ENCODE measurements at regions not wholly inside any gene's neighbourhood (a gene's known extent, or its start where the extent isn't known, plus 50 kb on each side); places are given as distances from the start of the nearest gene placed in this dataset.
"Not testable (repeated sequence)": the region's sequence is repeated elsewhere in the genome, so short reads cannot be mapped to it uniquely, and the experiment has no call there.

DNA sequence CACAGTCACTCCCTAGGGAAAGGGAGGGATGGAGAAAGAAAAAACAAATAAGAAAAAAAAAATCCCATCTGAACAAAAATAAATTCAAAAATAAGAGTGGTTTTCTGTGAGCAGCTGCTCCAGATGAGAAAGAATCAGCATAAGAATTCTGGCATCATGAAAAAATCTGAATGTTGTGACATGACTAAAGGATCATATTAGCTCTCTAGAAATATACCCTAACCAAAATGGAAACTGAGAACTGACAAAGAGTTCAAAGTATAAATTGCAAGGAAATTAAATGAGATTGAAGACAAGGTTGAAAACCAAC, 579.0 kb downstream of the UQCRFS1 start:
- H3K36me3 ChIP-seq, result no peaks in the 10 kb centered on the region
- H3K4me3 ChIP-seq, result no peak overlapping the region
- intact Hi-C loops (cut with DNase I), result no loop called here
- H3K27ac ChIP-seq, result no peak overlapping the region
- no peaks in the 10 kb centered on the region for H3K9me3 ChIP-seq
- H3K4me1 ChIP-seq, result no peaks in the 10 kb centered on the region
- H3K27me3 ChIP-seq, result no peaks in the 10 kb centered on the region
- TF ChIP-seq POLR2A (IDR thresholded peaks at IDR 0.05) (no peak), POLR2AphosphoS5 (IDR thresholded peaks at IDR 0.05; ENCODE audit: insufficient read depth in 1 of 2, low read depth in 1 of 2) (no peak)
- TF ChIP-seq, protein P1, sequence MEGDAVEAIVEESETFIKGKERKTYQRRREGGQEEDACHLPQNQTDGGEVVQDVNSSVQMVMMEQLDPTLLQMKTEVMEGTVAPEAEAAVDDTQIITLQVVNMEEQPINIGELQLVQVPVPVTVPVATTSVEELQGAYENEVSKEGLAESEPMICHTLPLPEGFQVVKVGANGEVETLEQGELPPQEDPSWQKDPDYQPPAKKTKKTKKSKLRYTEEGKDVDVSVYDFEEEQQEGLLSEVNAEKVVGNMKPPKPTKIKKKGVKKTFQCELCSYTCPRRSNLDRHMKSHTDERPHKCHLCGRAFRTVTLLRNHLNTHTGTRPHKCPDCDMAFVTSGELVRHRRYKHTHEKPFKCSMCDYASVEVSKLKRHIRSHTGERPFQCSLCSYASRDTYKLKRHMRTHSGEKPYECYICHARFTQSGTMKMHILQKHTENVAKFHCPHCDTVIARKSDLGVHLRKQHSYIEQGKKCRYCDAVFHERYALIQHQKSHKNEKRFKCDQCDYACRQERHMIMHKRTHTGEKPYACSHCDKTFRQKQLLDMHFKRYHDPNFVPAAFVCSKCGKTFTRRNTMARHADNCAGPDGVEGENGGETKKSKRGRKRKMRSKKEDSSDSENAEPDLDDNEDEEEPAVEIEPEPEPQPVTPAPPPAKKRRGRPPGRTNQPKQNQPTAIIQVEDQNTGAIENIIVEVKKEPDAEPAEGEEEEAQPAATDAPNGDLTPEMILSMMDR (IDR thresholded peaks at IDR 0.05), result no peak
- no peak for DNase-seq (ENCODE audit: extremely low spot score in 2 of 2)

DNA sequence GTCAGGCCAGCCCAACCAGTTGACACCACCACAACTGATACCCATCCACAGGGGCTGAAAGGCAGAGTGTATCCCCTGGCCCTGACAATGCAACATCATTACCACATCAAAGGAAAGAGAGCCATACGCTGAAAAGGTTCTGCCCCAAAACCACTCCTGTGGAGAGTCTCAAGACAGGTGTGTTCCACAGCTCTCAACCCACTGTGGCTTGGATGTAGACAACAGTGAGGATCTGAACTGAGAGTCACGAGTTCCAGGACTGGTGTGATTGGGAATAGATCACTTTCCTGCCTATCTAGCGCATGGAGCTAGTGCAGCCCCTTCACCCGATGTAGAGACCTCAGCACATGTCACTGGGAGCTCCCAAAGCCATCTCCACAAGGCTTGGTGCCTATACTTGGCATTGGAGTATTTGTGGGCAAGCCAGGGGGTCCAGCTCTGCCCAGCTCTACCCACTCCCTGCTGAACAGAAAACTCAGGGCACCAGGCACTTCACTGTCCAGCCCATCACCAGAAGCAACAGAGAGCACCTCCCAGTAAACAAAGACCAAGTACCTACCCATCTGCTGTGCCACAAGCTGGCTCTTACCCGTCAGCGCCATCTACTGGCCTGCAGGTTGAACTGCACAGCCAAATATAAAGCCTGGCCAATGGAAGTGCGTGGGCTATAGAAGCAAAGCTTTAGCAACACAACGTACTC, 579.5 kb downstream of the UQCRFS1 start:
- H3K27ac ChIP-seq, result no peak overlapping the region
- no peaks in the 10 kb centered on the region for H3K9me3 ChIP-seq
- H3K4me3 ChIP-seq, result no peak overlapping the region
- intact Hi-C loops (cut with DNase I), result no loop called here
- no peaks in the 10 kb centered on the region for H3K36me3 ChIP-seq
- no peak for DNase-seq (ENCODE audit: extremely low spot score in 2 of 2)
- no peak for TF ChIP-seq POLR2AphosphoS5 (IDR thresholded peaks at IDR 0.05; ENCODE audit: insufficient read depth in 1 of 2, low read depth in 1 of 2)
- TF ChIP-seq, protein P1 (IDR thresholded peaks at IDR 0.05), result peak in 1 of 3 experiments; percentile 33
- TF ChIP-seq POLR2A (IDR thresholded peaks at IDR 0.05), result no peak
- H3K4me1 ChIP-seq, result no peaks in the 10 kb centered on the region
- H3K27me3 ChIP-seq, result no peaks in the 10 kb centered on the region

DNA sequence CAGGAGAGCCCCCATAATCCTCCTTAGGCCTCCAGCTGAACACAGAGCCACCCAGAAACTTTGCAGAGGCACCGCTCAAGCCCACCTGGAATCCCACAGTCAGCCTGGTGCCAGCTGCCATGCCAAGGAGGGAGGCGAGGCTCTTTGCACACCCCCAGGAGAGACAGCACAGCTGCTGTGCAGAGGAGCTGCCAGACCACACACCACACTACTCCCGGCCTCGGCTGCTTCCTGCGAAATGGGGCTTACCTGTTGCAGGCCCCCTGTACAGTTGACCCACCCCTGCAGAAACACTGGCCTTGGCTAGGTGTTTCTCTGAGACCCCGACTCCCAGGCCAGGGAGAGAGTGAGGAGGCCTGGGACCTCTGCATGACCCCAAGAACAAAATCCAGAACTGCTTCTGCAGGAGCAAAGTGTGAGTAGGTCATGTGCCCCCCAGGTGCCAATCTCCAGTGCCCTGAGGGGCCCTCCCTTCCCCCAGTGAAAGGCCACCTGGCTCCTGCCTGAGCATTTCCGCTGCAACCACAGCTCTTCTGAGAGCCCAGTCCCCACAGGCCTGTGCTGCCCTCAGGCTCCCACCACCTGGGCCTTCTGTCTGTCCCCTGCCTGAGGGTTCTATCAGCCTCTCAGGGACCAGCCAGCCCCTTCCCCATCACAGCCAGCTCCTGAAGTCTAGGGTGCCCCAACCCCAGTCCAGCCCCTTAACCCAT, 580.4 kb downstream of the UQCRFS1 start:
- intact Hi-C loops (cut with DNase I), result no loop called here
- TF ChIP-seq POLR2AphosphoS5 (IDR thresholded peaks at IDR 0.05; ENCODE audit: insufficient read depth in 1 of 2, low read depth in 1 of 2) (no peak), POLR2A (IDR thresholded peaks at IDR 0.05) (no peak)
- TF ChIP-seq, protein P1 (IDR thresholded peaks at IDR 0.05), result no peak
- H3K36me3 ChIP-seq, result no peaks in the 10 kb centered on the region
- no peak overlapping the region for H3K4me3 ChIP-seq
- no peaks in the 10 kb centered on the region for H3K27me3 ChIP-seq
- no peaks in the 10 kb centered on the region for H3K4me1 ChIP-seq
- H3K27ac ChIP-seq, result no peak overlapping the region
- no peak for DNase-seq (ENCODE audit: extremely low spot score in 2 of 2)
- H3K9me3 ChIP-seq, result no peaks in the 10 kb centered on the region

DNA sequence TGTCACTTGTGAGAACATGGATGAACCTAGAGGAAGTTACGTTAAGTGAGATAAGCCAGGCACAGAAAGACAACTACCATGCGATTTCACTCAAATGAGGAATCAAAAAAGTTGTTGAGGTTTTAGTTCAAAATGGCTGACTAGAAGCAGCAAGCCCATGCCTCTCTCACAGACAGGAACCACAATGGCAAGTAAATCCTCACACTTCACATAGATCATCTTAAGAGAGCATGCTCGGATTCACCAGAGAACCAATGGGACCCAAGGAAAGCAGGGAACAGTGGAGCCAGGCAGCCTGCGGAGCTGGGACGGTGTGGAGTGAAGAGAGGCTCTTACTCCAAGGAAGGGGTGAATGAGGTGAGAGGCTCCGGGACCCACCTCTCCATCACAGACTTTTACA, 581.0 kb downstream of the UQCRFS1 start:
- intact Hi-C loops (cut with DNase I), result no loop called here
- Histone ChIP-seq H3K4me3 (no peak overlapping the region), H3K9me3 (no peaks in the 10 kb centered on the region), H3K4me1 (no peaks in the 10 kb centered on the region), H3K27me3 (no peaks in the 10 kb centered on the region), H3K27ac (no peak overlapping the region), H3K36me3 (no peaks in the 10 kb centered on the region)
- no peak for DNase-seq (ENCODE audit: extremely low spot score in 2 of 2)
- TF ChIP-seq POLR2AphosphoS5 (IDR thresholded peaks at IDR 0.05; ENCODE audit: insufficient read depth in 1 of 2, low read depth in 1 of 2), result no peak
- TF ChIP-seq, protein P1 (IDR thresholded peaks at IDR 0.05), result no peak
- TF ChIP-seq POLR2A (IDR thresholded peaks at IDR 0.05), result no peak

DNA sequence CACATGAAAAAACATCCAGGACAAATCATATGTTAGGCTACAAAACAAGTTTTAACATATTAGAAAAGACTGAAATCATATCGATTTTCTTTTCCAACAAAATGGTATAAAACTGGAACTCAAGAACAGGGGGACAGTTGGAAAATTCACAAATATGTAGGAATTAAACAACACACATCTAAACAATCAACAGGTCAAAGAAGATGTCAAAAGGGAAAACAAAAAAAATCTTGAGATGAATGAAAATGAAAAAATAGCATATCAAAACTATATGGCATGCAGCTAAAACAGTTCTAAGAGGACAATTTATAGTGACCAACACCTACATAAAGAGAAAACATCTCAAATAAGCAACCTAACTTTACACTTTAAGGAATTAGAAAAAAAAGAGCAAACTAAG, 585.3 kb downstream of the UQCRFS1 start:
- DNase-seq (ENCODE audit: extremely low spot score in 2 of 2), result no peak
- intact Hi-C loops (cut with DNase I), result no loop called here
- Histone ChIP-seq H3K4me1 (no peaks in the 10 kb centered on the region), H3K27ac (no peak overlapping the region), H3K9me3 (no peaks in the 10 kb centered on the region), H3K27me3 (no peaks in the 10 kb centered on the region), H3K4me3 (no peak overlapping the region), H3K36me3 (no peaks in the 10 kb centered on the region)
- TF ChIP-seq POLR2A (IDR thresholded peaks at IDR 0.05), result no peak

DNA sequence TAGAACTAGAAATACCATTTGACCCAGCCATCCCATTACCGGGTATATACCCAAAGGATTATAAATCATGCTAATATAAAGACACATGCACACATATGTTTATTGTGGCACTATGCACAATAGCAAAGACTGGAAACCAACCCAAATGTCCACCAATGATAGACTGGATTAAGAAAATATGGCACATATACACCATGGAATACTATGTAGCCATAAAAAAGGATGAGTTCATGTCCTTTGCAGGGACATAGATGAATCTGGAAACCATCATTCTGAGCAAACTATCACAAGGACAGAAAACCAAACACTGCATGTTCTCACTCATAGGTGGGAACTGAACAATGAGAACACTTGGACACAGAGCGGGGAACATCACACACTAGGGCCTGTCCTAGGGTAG, 586.5 kb downstream of the UQCRFS1 start:
- H3K27me3 ChIP-seq; H3K27ac ChIP-seq; H3K36me3 ChIP-seq; DNase-seq (ENCODE audit: extremely low spot score in 2 of 2); H3K4me1 ChIP-seq; H3K9me3 ChIP-seq; intact Hi-C loops (cut with DNase I); H3K4me3 ChIP-seq: not testable (repeated sequence)

All from vagina (tissue), 2 donors.